ENCODE measurements at regions not wholly inside any gene's neighbourhood (a gene's known extent, or its start where the extent isn't known, plus 50 kb on each side); places are given as distances from the start of the nearest gene placed in this dataset.

DNA sequence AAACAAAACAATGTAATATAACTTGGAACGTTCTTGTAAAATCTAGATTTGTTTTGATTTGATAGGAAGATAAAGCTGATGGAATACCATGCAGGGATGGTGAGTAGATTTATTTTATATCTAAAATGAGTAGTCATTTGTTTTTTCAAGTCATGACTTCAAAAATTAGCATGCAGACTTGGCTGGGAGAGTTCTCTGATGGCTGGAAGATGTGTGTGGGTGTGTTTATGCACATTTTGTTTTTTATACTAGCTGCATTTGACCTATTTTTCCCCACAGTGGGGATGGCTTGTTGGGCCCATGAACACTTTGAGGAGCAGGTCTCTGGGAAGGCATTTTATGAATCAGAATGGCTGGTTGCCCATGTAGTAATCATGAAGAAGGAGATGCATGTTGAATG, 109.2 kb downstream of the MTRR start:
- no TSS peak for BruUV-seq (replicated peaks)
- ChIA-PET RAD21 (ENCODE audit: unreplicated experiment) (no interaction called here), CTCF (no interaction called here), POLR2A (no interaction called here), SMC1A (ENCODE audit: uncharacterized antibody, unreplicated experiment) (no interaction called here)
- 0% methylated on average over 1 of the region's 1 CpG for WGBS (ENCODE audit: insufficient coverage, insufficient replicate concordance, low lambda C conversion rate, missing lambda C conversion rate)
- H3K79me2 ChIP-seq (ENCODE audit: control insufficient read depth, insufficient read depth, low read length), result no peaks in the 10 kb centered on the region
- no peak overlapping the region for H3K9ac ChIP-seq (ENCODE audit: control insufficient read depth, insufficient read depth, low read length)
- H3K36me3 ChIP-seq (ENCODE audit: control insufficient read depth in 2 of 2, insufficient read depth in 2 of 2, low read length in 1 of 2), result no peaks in the 10 kb centered on the region
- H3K4me3 ChIP-seq, result no peak overlapping the region
- no peak overlapping the region for H3K4me2 ChIP-seq (ENCODE audit: control insufficient read depth, insufficient read depth)
- DNase-seq (ENCODE audit: low read depth, low spot score), result no peak
- FAIRE-seq, result no peak
- no peaks in the 10 kb centered on the region for H4K20me1 ChIP-seq (ENCODE audit: control insufficient read depth, insufficient read depth)
- intact Hi-C loops (cut with micrococcal nuclease; ENCODE audit: unreplicated experiment), result no loop called here
- in situ Hi-C loops (cut with MboI), result no loop called here
- H3K27ac ChIP-seq (ENCODE audit: control insufficient read depth, insufficient read depth), result no peak overlapping the region
- no peak for ATAC-seq
- no peaks in the 10 kb centered on the region; a peak in 1 of 4 replicates for H3K27me3 ChIP-seq (replicated peaks in 1 of 2; ENCODE audit: control insufficient read depth in 2 of 2, insufficient read depth in 2 of 2, low read length in 1 of 2)
- no peak overlapping the region for H2AFZ ChIP-seq (ENCODE audit: control insufficient read depth, low read depth, low read length)
- no peaks in the 10 kb centered on the region for H3K9me3 ChIP-seq (replicated peaks; ENCODE audit: control insufficient read depth, insufficient read depth, low read length)
- H3K4me1 ChIP-seq (ENCODE audit: control insufficient read depth, insufficient read depth, low read length), result no peaks in the 10 kb centered on the region
- TF ChIP-seq CBX5 (IDR thresholded peaks at IDR 0.05; ENCODE audit: low read depth), result no peak
- TF ChIP-seq, protein P1, sequence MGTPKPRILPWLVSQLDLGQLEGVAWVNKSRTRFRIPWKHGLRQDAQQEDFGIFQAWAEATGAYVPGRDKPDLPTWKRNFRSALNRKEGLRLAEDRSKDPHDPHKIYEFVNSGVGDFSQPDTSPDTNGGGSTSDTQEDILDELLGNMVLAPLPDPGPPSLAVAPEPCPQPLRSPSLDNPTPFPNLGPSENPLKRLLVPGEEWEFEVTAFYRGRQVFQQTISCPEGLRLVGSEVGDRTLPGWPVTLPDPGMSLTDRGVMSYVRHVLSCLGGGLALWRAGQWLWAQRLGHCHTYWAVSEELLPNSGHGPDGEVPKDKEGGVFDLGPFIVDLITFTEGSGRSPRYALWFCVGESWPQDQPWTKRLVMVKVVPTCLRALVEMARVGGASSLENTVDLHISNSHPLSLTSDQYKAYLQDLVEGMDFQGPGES (IDR thresholded peaks at IDR 0.05), result no peak
- TF ChIP-seq NBN (IDR thresholded peaks at IDR 0.05), result no peak
- no peak for TF ChIP-seq MYC (IDR thresholded peaks at IDR 0.05; ENCODE audit: insufficient read depth, insufficient read length, insufficient replicate concordance, low read length, severe bottlenecking)
- TF ChIP-seq, protein P2, sequence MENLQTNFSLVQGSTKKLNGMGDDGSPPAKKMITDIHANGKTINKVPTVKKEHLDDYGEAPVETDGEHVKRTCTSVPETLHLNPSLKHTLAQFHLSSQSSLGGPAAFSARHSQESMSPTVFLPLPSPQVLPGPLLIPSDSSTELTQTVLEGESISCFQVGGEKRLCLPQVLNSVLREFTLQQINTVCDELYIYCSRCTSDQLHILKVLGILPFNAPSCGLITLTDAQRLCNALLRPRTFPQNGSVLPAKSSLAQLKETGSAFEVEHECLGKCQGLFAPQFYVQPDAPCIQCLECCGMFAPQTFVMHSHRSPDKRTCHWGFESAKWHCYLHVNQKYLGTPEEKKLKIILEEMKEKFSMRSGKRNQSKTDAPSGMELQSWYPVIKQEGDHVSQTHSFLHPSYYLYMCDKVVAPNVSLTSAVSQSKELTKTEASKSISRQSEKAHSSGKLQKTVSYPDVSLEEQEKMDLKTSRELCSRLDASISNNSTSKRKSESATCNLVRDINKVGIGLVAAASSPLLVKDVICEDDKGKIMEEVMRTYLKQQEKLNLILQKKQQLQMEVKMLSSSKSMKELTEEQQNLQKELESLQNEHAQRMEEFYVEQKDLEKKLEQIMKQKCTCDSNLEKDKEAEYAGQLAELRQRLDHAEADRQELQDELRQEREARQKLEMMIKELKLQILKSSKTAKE (IDR thresholded peaks at IDR 0.05; ENCODE audit: low read depth, poor library complexity, severe bottlenecking), result no peak
- no peak for TF ChIP-seq TARDBP (IDR thresholded peaks at IDR 0.05; ENCODE audit: borderline replicate concordance)
- TF ChIP-seq RBBP5 (conservative IDR thresholded peaks at IDR 0.05), result no peak
- TF ChIP-seq STAT1 (conservative IDR thresholded peaks at IDR 0.05), result no peak
- no peak for TF ChIP-seq ASH2L (IDR thresholded peaks at IDR 0.05; ENCODE audit: borderline replicate concordance, low read depth)
- TF ChIP-seq KAT2A (conservative IDR thresholded peaks at IDR 0.05; ENCODE audit: control insufficient read depth, low read depth, low read length), result no peak
- TF ChIP-seq POLR2AphosphoS2 (IDR thresholded peaks at IDR 0.05; ENCODE audit: low read depth, low read length), result no peak
- no peak for TF ChIP-seq ZSCAN29 (IDR thresholded peaks at IDR 0.05)
- no peak for TF ChIP-seq CHD2 (IDR thresholded peaks at IDR 0.05; ENCODE audit: borderline replicate concordance, low read depth, low read length)
- no peak for TF ChIP-seq CHD1 (IDR thresholded peaks at IDR 0.05; ENCODE audit: low read depth, low read length)
- TF ChIP-seq HDGF (IDR thresholded peaks at IDR 0.05), result no peak
- TF ChIP-seq PML (IDR thresholded peaks at IDR 0.05; ENCODE audit: low read length), result no peak
- TF ChIP-seq, protein P3, sequence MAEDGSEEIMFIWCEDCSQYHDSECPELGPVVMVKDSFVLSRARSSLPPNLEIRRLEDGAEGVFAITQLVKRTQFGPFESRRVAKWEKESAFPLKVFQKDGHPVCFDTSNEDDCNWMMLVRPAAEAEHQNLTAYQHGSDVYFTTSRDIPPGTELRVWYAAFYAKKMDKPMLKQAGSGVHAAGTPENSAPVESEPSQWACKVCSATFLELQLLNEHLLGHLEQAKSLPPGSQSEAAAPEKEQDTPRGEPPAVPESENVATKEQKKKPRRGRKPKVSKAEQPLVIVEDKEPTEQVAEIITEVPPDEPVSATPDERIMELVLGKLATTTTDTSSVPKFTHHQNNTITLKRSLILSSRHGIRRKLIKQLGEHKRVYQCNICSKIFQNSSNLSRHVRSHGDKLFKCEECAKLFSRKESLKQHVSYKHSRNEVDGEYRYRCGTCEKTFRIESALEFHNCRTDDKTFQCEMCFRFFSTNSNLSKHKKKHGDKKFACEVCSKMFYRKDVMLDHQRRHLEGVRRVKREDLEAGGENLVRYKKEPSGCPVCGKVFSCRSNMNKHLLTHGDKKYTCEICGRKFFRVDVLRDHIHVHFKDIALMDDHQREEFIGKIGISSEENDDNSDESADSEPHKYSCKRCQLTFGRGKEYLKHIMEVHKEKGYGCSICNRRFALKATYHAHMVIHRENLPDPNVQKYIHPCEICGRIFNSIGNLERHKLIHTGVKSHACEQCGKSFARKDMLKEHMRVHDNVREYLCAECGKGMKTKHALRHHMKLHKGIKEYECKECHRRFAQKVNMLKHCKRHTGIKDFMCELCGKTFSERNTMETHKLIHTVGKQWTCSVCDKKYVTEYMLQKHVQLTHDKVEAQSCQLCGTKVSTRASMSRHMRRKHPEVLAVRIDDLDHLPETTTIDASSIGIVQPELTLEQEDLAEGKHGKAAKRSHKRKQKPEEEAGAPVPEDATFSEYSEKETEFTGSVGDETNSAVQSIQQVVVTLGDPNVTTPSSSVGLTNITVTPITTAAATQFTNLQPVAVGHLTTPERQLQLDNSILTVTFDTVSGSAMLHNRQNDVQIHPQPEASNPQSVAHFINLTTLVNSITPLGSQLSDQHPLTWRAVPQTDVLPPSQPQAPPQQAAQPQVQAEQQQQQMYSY (CRISPR knock-in tag; IDR thresholded peaks at IDR 0.05), result no peak

Data from GM12878 (cell line).